H1 (cell line): ENCODE measurements at regions not wholly inside any gene's neighbourhood (a gene's known extent, or its start where the extent isn't known, plus 50 kb on each side); places are given as distances from the start of the nearest gene placed in this dataset.

Source experiments
- JUND ChIP-seq: IDR thresholded peaks from 2 replicates; pipeline ENCODE4 v1.6.1; 2011; ENCODE audit warnings: mild to moderate bottlenecking, improper control_type of control experiment, low read length
- RXRA ChIP-seq: IDR thresholded peaks from 2 replicates; pipeline ENCODE4 v1.6.1; 2011; ENCODE audit warnings: low read depth, mild to moderate bottlenecking, low read length, moderate library complexity; ENCODE audit not compliant: insufficient read depth
- SAP30 ChIP-seq: fragments of 300-600 bp; sonication (generic); IDR thresholded peaks from 2 replicates; pipeline ENCODE4 v1.7.1; 2012; ENCODE audit warnings: low read length, moderate library complexity, mild to moderate bottlenecking, inconsistent platforms; ENCODE audit not compliant: insufficient read depth, insufficient replicate concordance
- TF ChIP-seq, protein P1 (sequence below): fragments of 300-600 bp; sonication (generic); IDR thresholded peaks from 2 replicates; pipeline ENCODE4 v1.7.1; 2012; ENCODE audit warnings: low read length, moderate library complexity, mild to moderate bottlenecking, inconsistent platforms; ENCODE audit not compliant: insufficient replicate concordance

DNA sequence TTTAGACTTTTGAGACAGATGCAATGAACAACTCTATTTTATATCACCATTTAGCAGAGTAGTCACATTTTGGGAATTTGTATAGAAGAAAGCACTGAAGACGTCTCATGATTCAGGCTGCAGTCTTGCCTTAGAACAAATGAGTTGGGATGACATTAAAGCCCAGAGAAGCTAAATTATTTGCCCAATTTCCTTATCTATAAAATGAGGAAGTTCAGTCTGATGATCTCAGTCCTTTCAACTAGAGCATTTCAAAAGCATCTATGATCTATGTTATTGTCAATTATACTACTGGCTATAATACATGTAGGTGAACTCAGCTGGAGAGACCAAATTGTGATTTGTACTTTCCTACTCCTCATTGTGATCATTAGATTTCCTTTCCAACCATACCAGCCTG is 154.1 kb downstream of the OSTF1 start (continued):
- TF ChIP-seq, protein P1, sequence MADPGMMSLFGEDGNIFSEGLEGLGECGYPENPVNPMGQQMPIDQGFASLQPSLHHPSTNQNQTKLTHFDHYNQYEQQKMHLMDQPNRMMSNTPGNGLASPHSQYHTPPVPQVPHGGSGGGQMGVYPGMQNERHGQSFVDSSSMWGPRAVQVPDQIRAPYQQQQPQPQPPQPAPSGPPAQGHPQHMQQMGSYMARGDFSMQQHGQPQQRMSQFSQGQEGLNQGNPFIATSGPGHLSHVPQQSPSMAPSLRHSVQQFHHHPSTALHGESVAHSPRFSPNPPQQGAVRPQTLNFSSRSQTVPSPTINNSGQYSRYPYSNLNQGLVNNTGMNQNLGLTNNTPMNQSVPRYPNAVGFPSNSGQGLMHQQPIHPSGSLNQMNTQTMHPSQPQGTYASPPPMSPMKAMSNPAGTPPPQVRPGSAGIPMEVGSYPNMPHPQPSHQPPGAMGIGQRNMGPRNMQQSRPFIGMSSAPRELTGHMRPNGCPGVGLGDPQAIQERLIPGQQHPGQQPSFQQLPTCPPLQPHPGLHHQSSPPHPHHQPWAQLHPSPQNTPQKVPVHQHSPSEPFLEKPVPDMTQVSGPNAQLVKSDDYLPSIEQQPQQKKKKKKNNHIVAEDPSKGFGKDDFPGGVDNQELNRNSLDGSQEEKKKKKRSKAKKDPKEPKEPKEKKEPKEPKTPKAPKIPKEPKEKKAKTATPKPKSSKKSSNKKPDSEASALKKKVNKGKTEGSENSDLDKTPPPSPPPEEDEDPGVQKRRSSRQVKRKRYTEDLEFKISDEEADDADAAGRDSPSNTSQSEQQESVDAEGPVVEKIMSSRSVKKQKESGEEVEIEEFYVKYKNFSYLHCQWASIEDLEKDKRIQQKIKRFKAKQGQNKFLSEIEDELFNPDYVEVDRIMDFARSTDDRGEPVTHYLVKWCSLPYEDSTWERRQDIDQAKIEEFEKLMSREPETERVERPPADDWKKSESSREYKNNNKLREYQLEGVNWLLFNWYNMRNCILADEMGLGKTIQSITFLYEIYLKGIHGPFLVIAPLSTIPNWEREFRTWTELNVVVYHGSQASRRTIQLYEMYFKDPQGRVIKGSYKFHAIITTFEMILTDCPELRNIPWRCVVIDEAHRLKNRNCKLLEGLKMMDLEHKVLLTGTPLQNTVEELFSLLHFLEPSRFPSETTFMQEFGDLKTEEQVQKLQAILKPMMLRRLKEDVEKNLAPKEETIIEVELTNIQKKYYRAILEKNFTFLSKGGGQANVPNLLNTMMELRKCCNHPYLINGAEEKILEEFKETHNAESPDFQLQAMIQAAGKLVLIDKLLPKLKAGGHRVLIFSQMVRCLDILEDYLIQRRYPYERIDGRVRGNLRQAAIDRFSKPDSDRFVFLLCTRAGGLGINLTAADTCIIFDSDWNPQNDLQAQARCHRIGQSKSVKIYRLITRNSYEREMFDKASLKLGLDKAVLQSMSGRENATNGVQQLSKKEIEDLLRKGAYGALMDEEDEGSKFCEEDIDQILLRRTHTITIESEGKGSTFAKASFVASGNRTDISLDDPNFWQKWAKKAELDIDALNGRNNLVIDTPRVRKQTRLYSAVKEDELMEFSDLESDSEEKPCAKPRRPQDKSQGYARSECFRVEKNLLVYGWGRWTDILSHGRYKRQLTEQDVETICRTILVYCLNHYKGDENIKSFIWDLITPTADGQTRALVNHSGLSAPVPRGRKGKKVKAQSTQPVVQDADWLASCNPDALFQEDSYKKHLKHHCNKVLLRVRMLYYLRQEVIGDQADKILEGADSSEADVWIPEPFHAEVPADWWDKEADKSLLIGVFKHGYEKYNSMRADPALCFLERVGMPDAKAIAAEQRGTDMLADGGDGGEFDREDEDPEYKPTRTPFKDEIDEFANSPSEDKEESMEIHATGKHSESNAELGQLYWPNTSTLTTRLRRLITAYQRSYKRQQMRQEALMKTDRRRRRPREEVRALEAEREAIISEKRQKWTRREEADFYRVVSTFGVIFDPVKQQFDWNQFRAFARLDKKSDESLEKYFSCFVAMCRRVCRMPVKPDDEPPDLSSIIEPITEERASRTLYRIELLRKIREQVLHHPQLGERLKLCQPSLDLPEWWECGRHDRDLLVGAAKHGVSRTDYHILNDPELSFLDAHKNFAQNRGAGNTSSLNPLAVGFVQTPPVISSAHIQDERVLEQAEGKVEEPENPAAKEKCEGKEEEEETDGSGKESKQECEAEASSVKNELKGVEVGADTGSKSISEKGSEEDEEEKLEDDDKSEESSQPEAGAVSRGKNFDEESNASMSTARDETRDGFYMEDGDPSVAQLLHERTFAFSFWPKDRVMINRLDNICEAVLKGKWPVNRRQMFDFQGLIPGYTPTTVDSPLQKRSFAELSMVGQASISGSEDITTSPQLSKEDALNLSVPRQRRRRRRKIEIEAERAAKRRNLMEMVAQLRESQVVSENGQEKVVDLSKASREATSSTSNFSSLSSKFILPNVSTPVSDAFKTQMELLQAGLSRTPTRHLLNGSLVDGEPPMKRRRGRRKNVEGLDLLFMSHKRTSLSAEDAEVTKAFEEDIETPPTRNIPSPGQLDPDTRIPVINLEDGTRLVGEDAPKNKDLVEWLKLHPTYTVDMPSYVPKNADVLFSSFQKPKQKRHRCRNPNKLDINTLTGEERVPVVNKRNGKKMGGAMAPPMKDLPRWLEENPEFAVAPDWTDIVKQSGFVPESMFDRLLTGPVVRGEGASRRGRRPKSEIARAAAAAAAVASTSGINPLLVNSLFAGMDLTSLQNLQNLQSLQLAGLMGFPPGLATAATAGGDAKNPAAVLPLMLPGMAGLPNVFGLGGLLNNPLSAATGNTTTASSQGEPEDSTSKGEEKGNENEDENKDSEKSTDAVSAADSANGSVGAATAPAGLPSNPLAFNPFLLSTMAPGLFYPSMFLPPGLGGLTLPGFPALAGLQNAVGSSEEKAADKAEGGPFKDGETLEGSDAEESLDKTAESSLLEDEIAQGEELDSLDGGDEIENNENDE, result no peak
- TF ChIP-seq RXRA (no peak), JUND (no peak), SAP30 (no peak)
